ENCODE measurements at regions not wholly inside any gene's neighbourhood (a gene's known extent, or its start where the extent isn't known, plus 50 kb on each side); places are given as distances from the start of the nearest gene placed in this dataset.
"Not testable (repeated sequence)": the region's sequence is repeated elsewhere in the genome, so short reads cannot be mapped to it uniquely, and the experiment has no call there.

GRCh38 chr6:119749335-119749734 lies 399.8 kb upstream of the MAN1A1 start:
- H3K36me3 ChIP-seq, result no peaks in the 10 kb centered on the region
- H3K4me1 ChIP-seq (ENCODE audit: low read depth), result no peaks in the 10 kb centered on the region
- no peaks in the 10 kb centered on the region for H3K27me3 ChIP-seq
- TF ChIP-seq, protein P1, sequence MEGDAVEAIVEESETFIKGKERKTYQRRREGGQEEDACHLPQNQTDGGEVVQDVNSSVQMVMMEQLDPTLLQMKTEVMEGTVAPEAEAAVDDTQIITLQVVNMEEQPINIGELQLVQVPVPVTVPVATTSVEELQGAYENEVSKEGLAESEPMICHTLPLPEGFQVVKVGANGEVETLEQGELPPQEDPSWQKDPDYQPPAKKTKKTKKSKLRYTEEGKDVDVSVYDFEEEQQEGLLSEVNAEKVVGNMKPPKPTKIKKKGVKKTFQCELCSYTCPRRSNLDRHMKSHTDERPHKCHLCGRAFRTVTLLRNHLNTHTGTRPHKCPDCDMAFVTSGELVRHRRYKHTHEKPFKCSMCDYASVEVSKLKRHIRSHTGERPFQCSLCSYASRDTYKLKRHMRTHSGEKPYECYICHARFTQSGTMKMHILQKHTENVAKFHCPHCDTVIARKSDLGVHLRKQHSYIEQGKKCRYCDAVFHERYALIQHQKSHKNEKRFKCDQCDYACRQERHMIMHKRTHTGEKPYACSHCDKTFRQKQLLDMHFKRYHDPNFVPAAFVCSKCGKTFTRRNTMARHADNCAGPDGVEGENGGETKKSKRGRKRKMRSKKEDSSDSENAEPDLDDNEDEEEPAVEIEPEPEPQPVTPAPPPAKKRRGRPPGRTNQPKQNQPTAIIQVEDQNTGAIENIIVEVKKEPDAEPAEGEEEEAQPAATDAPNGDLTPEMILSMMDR (IDR thresholded peaks at IDR 0.05; ENCODE audit: low read depth, low read length), result no peak
- H3K4me3 ChIP-seq, result no peak overlapping the region
- H3K27ac ChIP-seq, result no peak overlapping the region
- DNase-seq (ENCODE audit: low read depth in 1 of 2, low spot score in 1 of 2), result no peak
- no peaks in the 10 kb centered on the region for H3K9me3 ChIP-seq (ENCODE audit: low read depth)

DNA sequence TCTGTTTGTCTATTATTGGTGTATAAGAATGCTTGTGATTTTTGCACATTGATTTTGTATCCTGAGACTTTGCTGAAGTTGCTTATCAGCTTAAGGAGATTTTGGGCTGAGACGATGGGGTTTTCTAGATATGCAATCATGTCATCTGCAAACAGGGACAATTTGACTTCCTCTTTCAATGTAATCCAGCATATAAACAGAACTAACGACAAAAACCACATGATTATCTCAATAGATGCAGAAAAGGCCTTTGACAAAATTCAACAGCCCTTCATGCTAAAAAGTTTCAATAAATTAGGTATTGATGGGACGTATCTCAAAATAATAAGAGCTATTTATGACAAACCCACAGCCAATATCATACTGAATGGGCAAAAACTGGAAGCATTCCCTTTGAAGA lies 399.0 kb upstream of the MAN1A1 start:
- not testable (repeated sequence) for H3K27ac ChIP-seq; H3K27me3 ChIP-seq; H3K4me1 ChIP-seq (ENCODE audit: low read depth); H3K4me3 ChIP-seq; H3K9me3 ChIP-seq (ENCODE audit: low read depth); DNase-seq (ENCODE audit: low read depth in 1 of 2, low spot score in 1 of 2); H3K36me3 ChIP-seq

DNA sequence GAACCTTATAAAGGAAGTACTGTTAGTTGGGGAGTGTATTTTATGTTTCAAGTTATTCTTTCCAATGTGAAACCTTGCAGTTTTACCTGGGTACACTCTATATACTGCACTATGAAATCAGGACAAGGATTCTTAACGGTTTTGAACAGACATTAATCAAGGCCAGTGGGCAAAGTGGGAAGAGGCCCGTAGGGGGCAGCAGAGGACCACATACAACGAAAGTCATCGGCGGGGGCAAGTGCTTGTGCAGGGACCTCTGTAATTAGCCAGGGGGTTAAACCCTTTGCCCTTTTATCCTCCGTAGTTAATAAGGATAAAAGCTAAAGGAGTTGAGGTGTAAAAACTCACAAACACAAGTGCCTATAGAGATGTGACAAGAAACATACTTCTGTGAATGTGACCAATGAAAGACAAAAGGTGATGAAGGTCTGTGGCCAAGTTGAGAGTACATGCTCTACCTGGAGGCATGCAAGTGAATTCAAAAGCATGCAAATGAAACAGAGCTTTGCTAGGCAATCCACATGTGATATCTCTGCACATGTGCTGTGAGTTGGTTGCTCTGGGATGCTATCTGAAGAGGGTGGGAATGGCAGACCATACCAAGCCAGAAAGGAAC lies 392.7 kb upstream of the MAN1A1 start:
- peak; percentile 62 to 78 for DNase-seq (ENCODE audit: low read depth in 1 of 2, low spot score in 1 of 2)
- Histone ChIP-seq H3K27ac (no peak overlapping the region), H3K4me1 (ENCODE audit: low read depth) (peaks cover 3% of the 10 kb centered on the region), H3K9me3 (ENCODE audit: low read depth) (no peaks in the 10 kb centered on the region), H3K36me3 (no peaks in the 10 kb centered on the region), H3K27me3 (no peaks in the 10 kb centered on the region), H3K4me3 (no peak overlapping the region)
- TF ChIP-seq, protein P1 (IDR thresholded peaks at IDR 0.05; ENCODE audit: low read depth, low read length), result peak; percentile 84

DNA sequence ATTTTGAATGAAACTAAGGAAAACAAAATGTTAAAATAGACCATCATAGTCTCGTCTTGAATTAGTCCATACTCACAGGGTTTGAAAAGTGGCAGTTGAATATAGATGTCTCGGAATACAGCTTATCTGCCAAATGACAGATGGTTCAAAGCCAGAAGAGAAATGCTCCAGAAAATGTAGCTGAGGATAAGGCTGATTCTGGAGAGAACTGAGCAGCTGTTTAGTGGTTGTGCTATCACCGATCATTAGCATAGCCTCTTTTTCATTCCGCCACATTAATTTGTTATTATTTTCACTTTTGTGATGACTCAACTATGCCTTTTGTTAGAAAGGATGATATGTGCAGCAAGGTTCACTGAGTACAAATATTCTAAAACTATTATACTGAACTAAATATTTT lies 390.2 kb upstream of the MAN1A1 start:
- Histone ChIP-seq H3K27me3 (no peaks in the 10 kb centered on the region), H3K36me3 (no peaks in the 10 kb centered on the region)
- TF ChIP-seq, protein P1 (IDR thresholded peaks at IDR 0.05; ENCODE audit: low read depth, low read length), result no peak

GRCh38 chr6:119738425-119738824 lies 388.9 kb upstream of the MAN1A1 start:
- Histone ChIP-seq H3K36me3 (no peaks in the 10 kb centered on the region), H3K4me3 (no peak overlapping the region), H3K9me3 (ENCODE audit: low read depth) (no peaks in the 10 kb centered on the region), H3K4me1 (ENCODE audit: low read depth) (peaks cover 3% of the 10 kb centered on the region), H3K27me3 (no peaks in the 10 kb centered on the region), H3K27ac (no peak overlapping the region)
- no peak for DNase-seq (ENCODE audit: low read depth in 1 of 2, low spot score in 1 of 2)
- TF ChIP-seq, protein P1 (IDR thresholded peaks at IDR 0.05; ENCODE audit: low read depth, low read length), result no peak

More for the DNA sequence above, 390.2 kb upstream of the MAN1A1 start:
- Histone ChIP-seq H3K4me3 (no peak overlapping the region), H3K27ac (no peak overlapping the region), H3K9me3 (ENCODE audit: low read depth) (no peaks in the 10 kb centered on the region), H3K4me1 (ENCODE audit: low read depth) (peaks cover 3% of the 10 kb centered on the region)
- no peak for DNase-seq (ENCODE audit: low read depth in 1 of 2, low spot score in 1 of 2)

DNA sequence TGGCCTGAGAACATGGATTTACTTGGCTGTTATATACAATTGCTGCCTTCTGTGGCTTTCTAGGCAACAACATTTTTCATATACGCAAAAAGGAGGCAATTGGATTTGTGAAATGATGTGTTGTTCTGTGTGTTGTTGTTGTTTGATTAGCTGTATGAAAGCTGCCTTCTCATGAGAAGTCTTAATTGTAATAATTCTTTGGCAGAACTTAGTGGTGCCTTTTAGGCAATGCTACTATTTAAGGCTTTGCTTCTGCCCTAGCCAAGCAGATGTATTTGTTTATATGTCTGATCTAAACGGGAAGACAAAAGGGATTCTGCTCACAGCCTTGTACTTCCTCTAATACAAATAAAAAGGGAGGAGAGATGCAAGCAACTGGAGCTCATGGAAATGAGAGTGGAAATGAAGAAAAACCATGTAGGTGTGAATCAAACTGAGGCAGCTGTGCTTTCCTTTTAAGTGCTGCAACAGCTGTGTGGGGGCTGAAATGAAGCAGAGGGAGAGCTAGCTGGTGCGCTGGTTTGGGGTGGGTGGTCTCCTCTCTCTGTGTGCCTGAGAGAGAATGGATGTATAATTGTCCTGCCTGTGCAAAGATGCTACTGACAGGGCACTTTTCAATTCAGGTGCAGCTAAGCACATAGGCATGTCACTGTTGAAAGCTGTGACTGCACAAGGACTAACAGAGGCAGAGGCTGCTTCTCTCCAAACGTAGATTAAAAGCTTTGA lies 386.9 kb upstream of the MAN1A1 start:
- TF ChIP-seq, protein P1 (IDR thresholded peaks at IDR 0.05; ENCODE audit: low read depth, low read length), result no peak
- H3K4me3 ChIP-seq, result no peak overlapping the region
- DNase-seq (ENCODE audit: low read depth in 1 of 2, low spot score in 1 of 2), result no peak
- no peaks in the 10 kb centered on the region for H3K9me3 ChIP-seq (ENCODE audit: low read depth)
- no peaks in the 10 kb centered on the region for H3K4me1 ChIP-seq (ENCODE audit: low read depth)
- no peaks in the 10 kb centered on the region for H3K36me3 ChIP-seq
- H3K27ac ChIP-seq, result no peak overlapping the region
- no peaks in the 10 kb centered on the region for H3K27me3 ChIP-seq

All from cardiac muscle cell (in vitro differentiated cells and primary cell).